ENCODE measurements at regions not wholly inside any gene's neighbourhood (a gene's known extent, or its start where the extent isn't known, plus 50 kb on each side); places are given as distances from the start of the nearest gene placed in this dataset.
"Not testable (repeated sequence)": the region's sequence is repeated elsewhere in the genome, so short reads cannot be mapped to it uniquely, and the experiment has no call there.

DNA sequence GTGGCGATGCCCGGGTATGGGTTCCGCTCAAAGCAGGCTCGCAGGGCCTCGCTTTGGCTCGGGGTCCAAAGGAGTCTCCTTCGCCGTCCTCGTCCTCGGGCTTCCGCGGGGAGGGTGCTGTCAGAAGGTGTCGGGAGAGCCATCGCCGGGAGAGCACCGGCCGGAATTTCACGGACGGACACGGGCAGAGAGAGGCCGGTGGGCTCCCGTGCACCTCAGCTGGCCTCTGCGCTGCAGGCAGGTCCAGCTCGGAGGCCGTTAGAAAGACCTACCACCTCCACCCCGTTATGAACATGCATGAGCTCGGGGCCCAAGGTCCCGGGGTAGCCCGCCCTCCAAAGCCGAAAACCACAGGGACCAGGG is 1846.0 kb upstream of the DEFB115 start:
- DNase-seq (ENCODE audit: low spot score); H3F3A ChIP-seq (replicated peaks; ENCODE audit: low read depth); H3K36me3 ChIP-seq (ENCODE audit: insufficient read depth); H3K4me3 ChIP-seq; H3K4me1 Mint-ChIP-seq; H3K27ac Mint-ChIP-seq; H2AFZ ChIP-seq; H3K9me2 ChIP-seq (ENCODE audit: insufficient read depth); H3K4me2 ChIP-seq; H3K27ac ChIP-seq (ENCODE audit: low read depth); H3K79me2 ChIP-seq (replicated peaks; ENCODE audit: insufficient read depth); H3K4me3 Mint-ChIP-seq; H3K27me3 ChIP-seq (ENCODE audit: insufficient read depth); H3K4me1 ChIP-seq (ENCODE audit: insufficient read depth); H4K20me1 ChIP-seq (replicated peaks; ENCODE audit: insufficient read depth); ATAC-seq: not testable (repeated sequence)
- H3K9me3 Mint-ChIP-seq, result peaks cover 88% of the 10 kb centered on the region
- peaks cover 58% of the 10 kb centered on the region for H3K36me3 Mint-ChIP-seq (ENCODE audit: low read depth)
- H3K27me3 Mint-ChIP-seq (ENCODE audit: insufficient read depth, low read depth, poor library complexity), result peaks cover 23% of the 10 kb centered on the region

GRCh38 chr20:29419378-29419777 is 1838.1 kb upstream of the DEFB115 start:
- TF ChIP-seq EZH2phosphoT487 (IDR thresholded peaks at IDR 0.05; ENCODE audit: unreplicated experiment) (no peak), EZH2 (IDR thresholded peaks at IDR 0.05; ENCODE audit: low read depth, unreplicated experiment) (no peak), REST (IDR thresholded peaks at IDR 0.05; ENCODE audit: unreplicated experiment) (no peak), ZNF114 (CRISPR knock-in tag; IDR thresholded peaks at IDR 0.05) (no peak), ZNF462 (CRISPR knock-in tag; IDR thresholded peaks at IDR 0.05) (no peak), STAT1 (IDR thresholded peaks at IDR 0.05; ENCODE audit: unreplicated experiment) (no peak), NANOG (IDR thresholded peaks at IDR 0.05; ENCODE audit: borderline replicate concordance) (no peak), POLR2AphosphoS5 (IDR thresholded peaks at IDR 0.05; ENCODE audit: low read depth) (no peak), CREB1 (CRISPR knock-in tag; IDR thresholded peaks at IDR 0.05; ENCODE audit: low read depth) (no peak)
- TF ChIP-seq, protein P1, sequence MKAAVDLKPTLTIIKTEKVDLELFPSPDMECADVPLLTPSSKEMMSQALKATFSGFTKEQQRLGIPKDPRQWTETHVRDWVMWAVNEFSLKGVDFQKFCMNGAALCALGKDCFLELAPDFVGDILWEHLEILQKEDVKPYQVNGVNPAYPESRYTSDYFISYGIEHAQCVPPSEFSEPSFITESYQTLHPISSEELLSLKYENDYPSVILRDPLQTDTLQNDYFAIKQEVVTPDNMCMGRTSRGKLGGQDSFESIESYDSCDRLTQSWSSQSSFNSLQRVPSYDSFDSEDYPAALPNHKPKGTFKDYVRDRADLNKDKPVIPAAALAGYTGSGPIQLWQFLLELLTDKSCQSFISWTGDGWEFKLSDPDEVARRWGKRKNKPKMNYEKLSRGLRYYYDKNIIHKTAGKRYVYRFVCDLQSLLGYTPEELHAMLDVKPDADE (IDR thresholded peaks at IDR 0.05), result no peak
- TF ChIP-seq, protein P2, sequence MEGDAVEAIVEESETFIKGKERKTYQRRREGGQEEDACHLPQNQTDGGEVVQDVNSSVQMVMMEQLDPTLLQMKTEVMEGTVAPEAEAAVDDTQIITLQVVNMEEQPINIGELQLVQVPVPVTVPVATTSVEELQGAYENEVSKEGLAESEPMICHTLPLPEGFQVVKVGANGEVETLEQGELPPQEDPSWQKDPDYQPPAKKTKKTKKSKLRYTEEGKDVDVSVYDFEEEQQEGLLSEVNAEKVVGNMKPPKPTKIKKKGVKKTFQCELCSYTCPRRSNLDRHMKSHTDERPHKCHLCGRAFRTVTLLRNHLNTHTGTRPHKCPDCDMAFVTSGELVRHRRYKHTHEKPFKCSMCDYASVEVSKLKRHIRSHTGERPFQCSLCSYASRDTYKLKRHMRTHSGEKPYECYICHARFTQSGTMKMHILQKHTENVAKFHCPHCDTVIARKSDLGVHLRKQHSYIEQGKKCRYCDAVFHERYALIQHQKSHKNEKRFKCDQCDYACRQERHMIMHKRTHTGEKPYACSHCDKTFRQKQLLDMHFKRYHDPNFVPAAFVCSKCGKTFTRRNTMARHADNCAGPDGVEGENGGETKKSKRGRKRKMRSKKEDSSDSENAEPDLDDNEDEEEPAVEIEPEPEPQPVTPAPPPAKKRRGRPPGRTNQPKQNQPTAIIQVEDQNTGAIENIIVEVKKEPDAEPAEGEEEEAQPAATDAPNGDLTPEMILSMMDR (conservative IDR thresholded peaks at IDR 0.05; ENCODE audit: low read depth in 2 of 2), result no peak
- Histone ChIP-seq H2AFZ (no peak overlapping the region), H3K4me1 (ENCODE audit: insufficient read depth) (no peaks in the 10 kb centered on the region), H3K27me3 (ENCODE audit: insufficient read depth) (no peaks in the 10 kb centered on the region), H3K4me3 (no peak overlapping the region), H4K20me1 (replicated peaks; ENCODE audit: insufficient read depth) (no peaks in the 10 kb centered on the region), H3K4me2 (no peak overlapping the region), H3K36me3 (ENCODE audit: insufficient read depth) (no peaks in the 10 kb centered on the region), H3K79me2 (replicated peaks; ENCODE audit: insufficient read depth) (no peaks in the 10 kb centered on the region), H3K9me2 (ENCODE audit: insufficient read depth) (no peaks in the 10 kb centered on the region), H3K27ac (ENCODE audit: low read depth) (no peak overlapping the region), H3F3A (replicated peaks; ENCODE audit: low read depth) (no peaks in the 10 kb centered on the region)
- no peak overlapping the region for H3K4me3 Mint-ChIP-seq
- DNase-seq (ENCODE audit: low spot score) (no peak), ATAC-seq (no peak)
- H3K27ac Mint-ChIP-seq, result no peak overlapping the region
- H3K27me3 Mint-ChIP-seq (ENCODE audit: insufficient read depth, low read depth, poor library complexity), result peaks cover 12% of the 10 kb centered on the region
- H3K36me3 Mint-ChIP-seq (ENCODE audit: low read depth), result peaks cover 33% of the 10 kb centered on the region
- H3K9me3 Mint-ChIP-seq, result peaks cover 93% of the 10 kb centered on the region
- no peaks in the 10 kb centered on the region for H3K4me1 Mint-ChIP-seq
